ENCODE measurements at regions not wholly inside any gene's neighbourhood (a gene's known extent, or its start where the extent isn't known, plus 50 kb on each side); places are given as distances from the start of the nearest gene placed in this dataset.

- intact Hi-C loops (cut with micrococcal nuclease) (no loop called here), dilution Hi-C loops (cut with MboI; ENCODE audit: extremely low pct_ligation_motif_present, low sequenced_read_pairs) (no loop called here)
- ChIA-PET POLR2A (no interaction called here), CTCF (no interaction called here)
- DNase-seq (ENCODE audit: low read depth, low spot score) (no peak), FAIRE-seq (no peak)
- H4K20me1 ChIP-seq (replicated peaks; ENCODE audit: control insufficient read depth, extremely low read depth, insufficient read depth, low read length): no peaks in the 10 kb centered on the region
- H3K9ac ChIP-seq (replicated peaks; ENCODE audit: extremely low read depth, insufficient read depth, low read length): no peak overlapping the region
- no peaks in the 10 kb centered on the region for H3K9me1 ChIP-seq (replicated peaks; ENCODE audit: control insufficient read depth, extremely low read depth, insufficient read depth, low read length)
- no peak overlapping the region for H3K27ac ChIP-seq (ENCODE audit: insufficient read depth, low read depth, low read length)
- H3K4me2 ChIP-seq (ENCODE audit: insufficient read depth, low read length): no peak overlapping the region
- H3K4me1 ChIP-seq (ENCODE audit: control insufficient read depth, extremely low read depth, insufficient read depth, low read length): no peaks in the 10 kb centered on the region
- no peak overlapping the region for H2AFZ ChIP-seq (ENCODE audit: low read depth, low read length)
- H3K4me3 ChIP-seq (replicated peaks in 1 of 3; ENCODE audit: insufficient read depth in 1 of 3, low read depth in 1 of 3, low read length in 3 of 3): no peak overlapping the region
- no peak for TF ChIP-seq JUN (IDR thresholded peaks at IDR 0.05; ENCODE audit: borderline replicate concordance, insufficient read depth, insufficient read length, low read depth)
- TF ChIP-seq EZH2 (IDR thresholded peaks at IDR 0.05; ENCODE audit: borderline replicate concordance, low read depth, low read length, severe bottlenecking): no peak
- TF ChIP-seq MAX (IDR thresholded peaks at IDR 0.05; ENCODE audit: insufficient read depth, insufficient read length): no peak
- no peak for TF ChIP-seq POLR2AphosphoS5 (IDR thresholded peaks at IDR 0.05; ENCODE audit: insufficient read depth, low read depth, low read length)
- TF ChIP-seq MYC (IDR thresholded peaks at IDR 0.05; ENCODE audit: low read depth, low read length): no peak
- no peak for TF ChIP-seq CTCF (IDR thresholded peaks at IDR 0.05; ENCODE audit: extremely low read depth in 1 of 2, insufficient read depth in 1 of 2, low read depth in 1 of 2, low read length in 2 of 2)
- no peak for TF ChIP-seq POLR2A (IDR thresholded peaks at IDR 0.05; ENCODE audit: low read depth, low read length)
- TF ChIP-seq FOS (IDR thresholded peaks at IDR 0.05; ENCODE audit: borderline replicate concordance, insufficient read depth, low read length): no peak
- H3K79me2 ChIP-seq (ENCODE audit: control insufficient read depth, insufficient read depth, low read length): no peaks in the 10 kb centered on the region
- BruUV-seq (replicated peaks): no TSS peak
- no peaks in the 10 kb centered on the region for H3K9me3 ChIP-seq (replicated peaks; ENCODE audit: control insufficient read depth, insufficient read depth, low read length)
- peaks cover 0 to 2% of the 10 kb centered on the region in 2 experiments for H3K27me3 ChIP-seq (ENCODE audit: control insufficient read depth in 2 of 2, insufficient read depth in 2 of 2, low read length in 2 of 2)
- no peaks in the 10 kb centered on the region for H3K36me3 ChIP-seq (ENCODE audit: control insufficient read depth in 2 of 2, extremely low read depth in 1 of 2, insufficient read depth in 2 of 2, low read length in 2 of 2)
Observed at GRCh38 chr3:5302661-5303060, 115.2 kb downstream of the EDEM1 start.

All from endothelial cell of umbilical vein (primary cell).